ENCODE measurements at regions not wholly inside any gene's neighbourhood (a gene's known extent, or its start where the extent isn't known, plus 50 kb on each side); places are given as distances from the start of the nearest gene placed in this dataset.

- no peaks in the 10 kb centered on the region for H3K9me2 ChIP-seq (replicated peaks; ENCODE audit: insufficient read depth, low read length)
- no peak overlapping the region for H3K27ac ChIP-seq (ENCODE audit: low read depth, low read length)
- no peaks in the 10 kb centered on the region for H3K9me3 ChIP-seq (ENCODE audit: insufficient read depth, low read length)
- H3K36me3 ChIP-seq (ENCODE audit: low read length) = no peaks in the 10 kb centered on the region
- no peak overlapping the region for H3K4me3 ChIP-seq (ENCODE audit: insufficient read depth, low read length, poor library complexity, severe bottlenecking)
- no peaks in the 10 kb centered on the region for H3K79me2 ChIP-seq (ENCODE audit: insufficient read depth, low read length)
- H4K20me1 ChIP-seq (ENCODE audit: low read depth, low read length) = no peaks in the 10 kb centered on the region
- no peak overlapping the region for H3K4me2 ChIP-seq (ENCODE audit: low read depth, low read length, poor library complexity, severe bottlenecking)
- no peaks in the 10 kb centered on the region for H3K27me3 ChIP-seq (ENCODE audit: low read length)
- H3K9ac ChIP-seq (ENCODE audit: low read length) = no peak overlapping the region
- H3F3A ChIP-seq (ENCODE audit: insufficient read depth) = no peaks in the 10 kb centered on the region
- no peak overlapping the region for H2AFZ ChIP-seq (ENCODE audit: low read depth, low read length, severe bottlenecking)
- no peak for TF ChIP-seq EZH2phosphoT487 (conservative IDR thresholded peaks at IDR 0.05; ENCODE audit: low read length)
- TF ChIP-seq CTCF (IDR thresholded peaks at IDR 0.05; ENCODE audit: insufficient read depth, low read length, poor library complexity, severe bottlenecking) = no peak
Observed at GRCh38 chr4:23706972-23707651, 182.7 kb downstream of the PPARGC1A start.

- Histone ChIP-seq H3K79me2 (ENCODE audit: insufficient read depth, low read length) (no peaks in the 10 kb centered on the region), H3K27ac (ENCODE audit: low read depth, low read length) (no peak overlapping the region), H3K9me3 (ENCODE audit: insufficient read depth, low read length) (no peaks in the 10 kb centered on the region), H3K36me3 (ENCODE audit: low read length) (no peaks in the 10 kb centered on the region), H3K27me3 (ENCODE audit: low read length) (no peaks in the 10 kb centered on the region), H3K4me2 (ENCODE audit: low read depth, low read length, poor library complexity, severe bottlenecking) (no peak overlapping the region), H4K20me1 (ENCODE audit: low read depth, low read length) (no peaks in the 10 kb centered on the region), H3K9me2 (replicated peaks; ENCODE audit: insufficient read depth, low read length) (no peaks in the 10 kb centered on the region; the same call in 1 of the 2 replicates), H2AFZ (ENCODE audit: low read depth, low read length, severe bottlenecking) (no peak overlapping the region), H3F3A (ENCODE audit: insufficient read depth) (no peaks in the 10 kb centered on the region), H3K9ac (ENCODE audit: low read length) (no peak overlapping the region), H3K4me3 (ENCODE audit: insufficient read depth, low read length, poor library complexity, severe bottlenecking) (no peak overlapping the region)
- TF ChIP-seq EZH2phosphoT487 (conservative IDR thresholded peaks at IDR 0.05; ENCODE audit: low read length) = no peak
- no peak for TF ChIP-seq CTCF (IDR thresholded peaks at IDR 0.05; ENCODE audit: insufficient read depth, low read length, poor library complexity, severe bottlenecking)
Observed at GRCh38 chr4:23700197-23700596, 189.7 kb downstream of the PPARGC1A start.

- no peak for TF ChIP-seq CTCF (IDR thresholded peaks at IDR 0.05; ENCODE audit: insufficient read depth, low read length, poor library complexity, severe bottlenecking)
- TF ChIP-seq EZH2phosphoT487 (conservative IDR thresholded peaks at IDR 0.05; ENCODE audit: low read length) = no peak
- Histone ChIP-seq H3K4me2 (ENCODE audit: low read depth, low read length, poor library complexity, severe bottlenecking) (no peak overlapping the region), H3K27ac (ENCODE audit: low read depth, low read length) (no peak overlapping the region), H3K27me3 (ENCODE audit: low read length) (no peaks in the 10 kb centered on the region), H3K9ac (ENCODE audit: low read length) (no peak overlapping the region), H4K20me1 (ENCODE audit: low read depth, low read length) (no peaks in the 10 kb centered on the region), H3K9me2 (replicated peaks; ENCODE audit: insufficient read depth, low read length) (no peaks in the 10 kb centered on the region; the same call in 1 of the 2 replicates), H3K9me3 (ENCODE audit: insufficient read depth, low read length) (no peaks in the 10 kb centered on the region), H3K4me3 (ENCODE audit: insufficient read depth, low read length, poor library complexity, severe bottlenecking) (no peak overlapping the region), H3K36me3 (ENCODE audit: low read length) (no peaks in the 10 kb centered on the region), H3F3A (ENCODE audit: insufficient read depth) (no peaks in the 10 kb centered on the region), H2AFZ (ENCODE audit: low read depth, low read length, severe bottlenecking) (no peak overlapping the region), H3K79me2 (ENCODE audit: insufficient read depth, low read length) (no peaks in the 10 kb centered on the region)
Observed at GRCh38 chr4:23697722-23698121, 192.1 kb downstream of the PPARGC1A start.

All from SU-DHL-6 (cell line).